H4 (cell line): ENCODE measurements at regions not wholly inside any gene's neighbourhood (a gene's known extent, or its start where the extent isn't known, plus 50 kb on each side); places are given as distances from the start of the nearest gene placed in this dataset.
A peak's percentile ranks its signal among the peaks of the same experiment; 100 is the strongest.

Experiments used
- DNase-seq: peaks from one replicate; pipeline ENCODE4 v3.0.0-alpha.2; 2015; ENCODE audit warnings: low spot score

GRCh38 chr4:176443117-176443516 lies 123.4 kb downstream of the SPCS3 start:
- DNase-seq: peak; percentile 80

GRCh38 chr4:176443646-176444409 lies 124.1 kb downstream of the SPCS3 start:
- no peak for DNase-seq

DNA sequence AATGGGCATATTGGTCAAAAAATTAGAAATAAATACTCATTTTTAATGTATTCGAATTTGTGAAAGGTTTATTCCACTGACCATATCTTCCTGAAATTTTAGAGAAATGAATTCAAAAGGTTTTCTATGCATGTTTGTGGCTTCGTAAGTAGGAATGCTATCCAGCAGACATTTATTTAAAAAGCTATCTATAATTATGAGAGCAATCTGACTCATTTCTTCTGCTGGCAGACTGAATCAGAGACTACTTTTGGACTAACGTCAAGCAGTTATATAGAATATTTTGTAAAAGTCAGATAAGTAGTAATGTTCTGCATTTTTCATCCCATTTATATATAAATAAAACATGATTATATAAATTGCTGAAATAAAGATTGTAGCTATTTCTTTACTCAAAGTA lies 125.0 kb downstream of the SPCS3 start:
- peak; percentile 10 for DNase-seq

DNA sequence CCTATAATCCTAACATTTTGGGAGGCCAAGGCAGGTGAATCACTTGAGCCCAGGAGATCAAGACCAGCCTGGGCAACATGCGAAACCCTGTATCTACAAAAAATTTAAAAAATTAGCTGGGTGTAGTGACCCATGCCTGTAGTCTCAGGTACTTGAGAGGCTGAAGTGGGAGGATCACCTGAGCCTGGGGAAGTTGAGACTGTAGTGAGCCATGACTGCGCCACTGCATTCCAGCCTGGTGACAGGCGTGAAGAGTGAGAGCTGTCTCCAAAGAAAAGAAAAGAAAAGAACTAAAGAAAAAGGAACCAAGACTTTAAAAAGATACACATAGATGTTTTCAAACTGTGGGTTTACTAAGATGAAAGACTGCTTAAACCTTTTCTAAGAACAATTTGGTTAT lies 129.0 kb downstream of the SPCS3 start:
- no peak for DNase-seq

- DNase-seq: no peak
Measured at GRCh38 chr4:176451443-176451842, 131.7 kb downstream of the SPCS3 start.

DNA sequence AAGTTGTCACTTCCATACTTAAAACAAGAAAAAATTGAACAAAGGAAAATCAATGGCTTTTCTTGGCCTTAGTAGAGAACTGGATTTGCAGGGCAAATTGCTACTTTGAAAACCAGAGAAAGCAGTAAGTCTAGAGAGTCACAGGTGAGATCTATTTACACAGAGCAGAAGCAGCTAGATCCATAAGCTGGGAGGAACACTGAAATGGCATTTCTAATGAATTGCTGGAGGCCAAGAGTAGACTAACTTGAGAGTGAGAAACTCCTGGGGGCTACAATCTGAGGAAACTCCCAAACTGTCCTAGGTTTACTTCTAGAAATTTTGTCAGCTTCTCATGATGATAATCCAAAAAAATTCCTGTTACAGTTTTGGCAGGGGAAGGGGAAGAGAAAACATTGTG lies 133.3 kb downstream of the SPCS3 start:
- no peak for DNase-seq

- DNase-seq: no peak
Measured at GRCh38 chr4:176453658-176454057, 133.9 kb downstream of the SPCS3 start.

DNA sequence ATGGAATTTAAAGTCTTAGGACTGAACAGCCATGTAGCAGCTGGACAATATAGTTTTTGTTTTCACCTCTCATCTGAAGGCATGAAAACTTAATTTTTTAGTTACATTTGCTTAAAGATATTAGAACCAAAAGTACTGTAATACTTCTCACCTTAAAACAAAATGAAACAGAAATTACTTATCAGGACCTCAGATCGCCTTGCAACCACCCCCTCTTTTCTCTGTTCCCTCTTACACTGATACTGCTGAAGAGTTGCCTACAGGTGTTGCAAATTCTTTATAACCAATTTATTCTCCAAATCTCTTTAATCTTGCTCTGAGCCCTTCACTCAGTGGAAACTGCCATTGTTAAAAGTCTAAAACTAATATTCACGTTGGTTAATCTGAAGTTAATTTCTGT lies 145.0 kb downstream of the SPCS3 start:
- no peak for DNase-seq

DNA sequence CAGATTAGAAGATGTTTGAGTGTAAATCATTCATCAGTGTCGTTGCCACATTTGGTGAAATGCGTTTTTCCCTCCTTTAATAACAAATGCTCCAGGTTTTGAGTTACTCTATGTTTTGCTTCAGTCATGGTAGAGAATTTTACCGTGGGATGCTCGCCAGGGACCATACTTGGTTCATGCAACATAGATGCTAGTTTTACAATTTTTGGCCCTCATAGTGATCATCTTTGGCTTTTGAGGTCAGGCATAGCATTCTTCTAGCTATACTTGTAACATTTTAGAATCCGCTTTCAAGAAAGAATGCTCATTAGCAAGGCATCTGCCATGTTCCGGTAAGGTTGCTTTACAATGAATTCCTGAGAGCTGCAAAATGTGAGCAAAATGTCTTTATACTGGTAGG lies 147.2 kb downstream of the SPCS3 start:
- no peak for DNase-seq

DNA sequence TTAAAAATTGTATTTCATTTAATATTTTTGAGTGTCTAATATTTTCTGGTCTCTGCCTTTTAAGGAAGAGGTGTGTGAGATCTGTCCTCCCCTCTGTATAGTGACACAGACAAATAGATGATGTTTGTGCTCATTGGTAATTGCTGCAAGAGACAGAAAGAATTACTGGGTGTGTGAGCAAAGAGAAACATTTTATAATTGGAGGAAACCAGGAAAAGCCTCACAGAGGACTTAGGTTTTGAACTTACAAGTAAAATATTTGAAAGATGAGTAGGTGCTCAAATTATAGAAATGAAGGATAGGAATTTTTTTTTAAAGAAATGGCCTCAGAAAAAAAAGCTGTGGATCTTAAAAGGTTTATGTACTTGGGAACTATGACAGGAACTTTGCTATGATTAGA lies 149.8 kb downstream of the SPCS3 start:
- no peak for DNase-seq

DNA sequence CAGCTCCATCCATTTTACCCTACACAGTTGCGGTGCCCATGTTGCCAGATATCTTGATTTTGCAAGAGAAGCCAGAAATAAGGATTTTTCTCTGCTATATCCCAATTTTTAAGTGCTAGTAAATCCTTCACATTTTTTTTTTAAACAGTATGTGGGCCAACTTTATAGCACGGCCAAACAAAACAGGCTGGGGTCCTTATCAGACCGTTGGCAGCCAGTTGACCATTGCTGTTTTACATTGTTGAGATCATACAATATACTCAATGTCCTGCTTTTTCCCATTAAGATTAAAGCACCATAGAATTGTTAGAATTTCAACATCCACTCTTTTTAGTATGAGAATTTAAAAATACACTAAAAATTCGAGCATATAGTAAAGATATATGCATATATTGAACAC lies 150.9 kb downstream of the SPCS3 start:
- no peak for DNase-seq

DNA sequence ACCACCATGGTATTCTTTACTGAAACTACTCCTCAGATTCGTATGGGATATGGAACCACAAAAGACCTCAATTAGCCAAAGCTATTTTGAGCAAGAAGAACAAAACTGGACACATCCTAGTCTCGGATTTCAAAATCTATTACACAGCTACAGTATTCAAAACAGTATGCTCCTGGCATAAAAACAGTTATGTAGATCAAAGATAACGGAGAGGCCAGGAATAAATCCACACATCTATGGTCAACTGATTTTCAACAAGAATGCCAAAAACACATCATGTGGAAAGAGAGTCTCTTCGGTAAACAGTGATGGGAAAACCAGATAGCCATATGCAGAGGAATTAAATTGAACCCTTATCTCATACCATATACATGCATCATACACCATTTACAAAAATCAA lies 155.3 kb downstream of the SPCS3 start:
- DNase-seq: no peak

DNA sequence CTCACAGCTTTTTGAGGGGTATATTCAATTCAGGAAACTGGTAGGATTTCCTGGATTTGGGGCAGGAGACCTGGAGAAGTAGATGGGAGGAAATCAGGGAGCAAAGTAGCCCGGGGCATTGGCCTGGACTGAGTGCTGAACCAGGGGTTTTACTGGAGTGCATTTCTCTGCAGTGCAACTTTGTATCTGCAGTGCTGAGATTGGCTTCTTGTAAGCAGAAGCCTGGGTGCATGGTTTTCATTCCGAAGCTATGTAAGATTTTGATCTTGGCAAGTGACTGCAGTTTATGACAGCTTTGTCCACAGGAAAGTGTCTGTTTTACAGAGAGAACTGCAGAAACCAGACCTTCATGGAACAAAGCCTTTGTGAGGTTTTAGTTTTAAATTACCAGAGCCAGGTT lies 158.3 kb downstream of the SPCS3 start:
- DNase-seq: no peak

GRCh38 chr4:176479767-176480166 lies 160.0 kb downstream of the SPCS3 start:
- DNase-seq: no peak

- DNase-seq: no peak
Measured at GRCh38 chr4:176482972-176483371, 163.2 kb downstream of the SPCS3 start.

DNA sequence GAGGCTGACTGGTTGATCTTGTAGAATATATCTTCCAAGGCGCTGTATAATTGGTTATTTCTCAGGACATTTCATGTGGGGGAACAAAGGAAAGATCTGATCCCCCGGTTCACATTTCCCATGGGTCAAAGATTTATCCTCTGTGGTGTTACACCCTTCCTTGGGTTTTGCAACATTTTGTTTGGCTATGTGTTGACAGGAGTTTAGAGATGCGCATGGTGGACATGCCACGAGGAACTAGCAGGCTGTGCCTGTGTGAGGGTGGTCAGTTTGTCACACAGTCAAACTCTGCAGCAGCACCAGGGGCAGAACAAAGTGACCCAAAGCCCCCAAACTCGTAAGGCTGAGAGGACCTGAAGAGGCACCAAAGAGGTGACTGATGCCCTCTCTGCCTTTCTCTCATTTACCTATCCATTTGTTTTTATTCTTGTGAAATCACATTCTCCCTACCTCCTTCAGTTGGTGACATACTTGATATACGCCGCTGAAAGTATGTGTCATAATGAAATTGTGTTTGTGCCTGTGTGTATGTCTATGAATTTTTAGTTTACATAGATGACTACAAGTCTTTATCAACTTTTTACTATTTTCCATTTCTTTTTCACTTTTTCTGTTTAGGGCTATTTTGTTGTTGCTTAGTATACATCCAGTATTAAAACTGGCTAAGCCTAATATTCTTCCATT lies 164.7 kb downstream of the SPCS3 start:
- no peak for DNase-seq

GRCh38 chr4:176489001-176489400 lies 169.2 kb downstream of the SPCS3 start:
- no peak for DNase-seq

DNA sequence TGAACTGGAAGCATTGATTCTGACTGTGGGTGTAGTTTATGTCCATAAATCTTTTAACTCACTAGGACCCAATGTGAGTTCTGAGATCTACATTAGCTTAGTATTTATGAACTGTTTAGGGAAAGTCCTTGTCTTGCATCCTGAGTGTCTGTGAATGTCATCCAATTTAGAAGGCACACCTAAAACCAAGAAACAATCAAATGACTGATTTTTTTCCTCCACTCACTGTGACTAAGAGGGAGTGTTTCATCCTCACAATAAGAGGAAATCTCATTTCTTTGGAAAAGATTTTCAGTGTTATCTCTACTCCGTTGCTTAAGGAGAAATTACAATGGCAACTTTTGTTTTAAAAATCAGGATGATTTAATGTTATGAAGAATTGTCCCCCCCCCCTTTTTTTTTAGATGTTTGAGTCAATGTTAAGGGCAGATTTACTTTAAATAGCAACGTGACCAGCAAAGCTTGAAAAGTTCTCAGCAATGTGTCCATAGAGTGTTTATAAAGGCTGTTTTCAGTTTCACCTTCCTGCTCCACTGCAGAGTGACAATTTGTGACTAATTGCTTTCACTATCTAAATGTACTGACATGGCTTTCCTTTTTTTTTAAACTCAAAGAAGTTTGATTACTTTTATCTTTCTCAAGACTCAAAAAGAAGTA lies 173.0 kb downstream of the SPCS3 start:
- peak; percentile 15 for DNase-seq

GRCh38 chr4:176498617-176499256 lies 179.0 kb downstream of the SPCS3 start:
- DNase-seq: no peak

GRCh38 chr4:176499518-176499917 lies 179.8 kb downstream of the SPCS3 start:
- DNase-seq: no peak

DNA sequence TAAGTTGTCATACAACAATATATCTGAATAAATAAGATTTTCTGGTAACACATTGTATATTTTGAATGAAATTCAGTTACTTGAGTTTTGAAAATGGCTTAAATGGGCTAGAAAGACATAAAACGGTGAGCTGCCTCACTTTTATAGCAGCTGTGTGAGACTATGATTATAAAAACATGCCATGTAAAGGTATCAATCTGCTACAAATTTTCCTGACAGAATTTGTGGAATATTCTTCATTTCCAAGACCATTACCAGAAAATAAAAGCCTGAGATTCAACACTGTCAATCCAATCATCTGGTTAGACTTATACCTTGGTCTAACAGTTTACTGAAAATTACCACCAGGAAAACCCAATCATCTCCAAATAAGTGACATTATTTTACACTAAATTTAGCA lies 181.1 kb downstream of the SPCS3 start:
- DNase-seq: no peak

- no peak for DNase-seq
Measured at GRCh38 chr4:176504118-176504517, 184.4 kb downstream of the SPCS3 start.
